HG02840 (cell line): ENCODE measurements at regions not wholly inside any gene's neighbourhood (a gene's known extent, or its start where the extent isn't known, plus 50 kb on each side); places are given as distances from the start of the nearest gene placed in this dataset.
"Not testable (repeated sequence)": the region's sequence is repeated elsewhere in the genome, so short reads cannot be mapped to it uniquely, and the experiment has no call there.

Source experiments
- ATAC-seq: cut with Tn5 transposase; IDR thresholded peaks from one replicate; pipeline ENCODE4 v1.9.1; 2021; ENCODE audit warnings: mild to moderate bottlenecking, moderate library complexity, moderate number of reproducible peaks; ENCODE audit not compliant: unreplicated experiment, low FRiP score

DNA sequence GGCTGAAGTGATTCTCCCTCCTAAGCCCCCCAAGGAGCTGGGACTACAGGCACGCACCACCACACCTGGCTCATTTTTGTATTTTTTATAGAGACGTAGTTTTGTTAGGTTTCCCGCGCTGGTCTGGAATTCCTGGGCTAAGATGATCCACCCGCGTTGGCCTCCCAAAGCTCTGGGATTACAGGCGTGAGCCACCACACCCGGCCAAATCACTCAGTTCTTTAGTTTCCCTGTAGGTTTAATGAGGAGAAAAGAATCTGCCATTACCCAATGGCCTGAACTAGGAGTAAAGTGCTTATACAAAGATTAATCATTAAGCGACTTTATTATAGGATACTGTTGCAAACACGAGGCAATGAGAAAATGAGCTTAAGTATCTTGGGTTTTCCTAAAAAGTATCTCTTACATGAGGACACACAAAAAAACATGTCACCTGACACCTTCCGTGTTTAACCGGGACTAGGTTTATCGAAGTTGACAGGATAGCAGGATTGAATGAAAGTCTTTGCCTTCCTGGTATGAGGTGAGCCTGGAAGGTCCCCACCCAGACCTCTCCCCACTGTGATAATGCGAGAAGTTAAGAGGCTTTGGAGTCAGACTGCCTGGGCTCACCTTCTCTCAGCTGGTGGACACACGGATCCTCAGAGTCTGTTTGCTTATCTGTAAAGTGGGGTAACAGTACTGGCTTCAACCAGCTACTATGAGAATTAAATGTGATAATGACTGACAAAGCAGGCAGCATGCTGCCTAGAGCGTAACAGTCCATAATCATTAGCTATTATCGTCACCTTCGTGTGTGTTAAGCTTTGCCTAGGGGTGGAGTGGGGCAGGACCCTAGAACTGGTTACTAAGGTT lies 133.5 kb upstream of the KRAS start:
- no peak for ATAC-seq

DNA sequence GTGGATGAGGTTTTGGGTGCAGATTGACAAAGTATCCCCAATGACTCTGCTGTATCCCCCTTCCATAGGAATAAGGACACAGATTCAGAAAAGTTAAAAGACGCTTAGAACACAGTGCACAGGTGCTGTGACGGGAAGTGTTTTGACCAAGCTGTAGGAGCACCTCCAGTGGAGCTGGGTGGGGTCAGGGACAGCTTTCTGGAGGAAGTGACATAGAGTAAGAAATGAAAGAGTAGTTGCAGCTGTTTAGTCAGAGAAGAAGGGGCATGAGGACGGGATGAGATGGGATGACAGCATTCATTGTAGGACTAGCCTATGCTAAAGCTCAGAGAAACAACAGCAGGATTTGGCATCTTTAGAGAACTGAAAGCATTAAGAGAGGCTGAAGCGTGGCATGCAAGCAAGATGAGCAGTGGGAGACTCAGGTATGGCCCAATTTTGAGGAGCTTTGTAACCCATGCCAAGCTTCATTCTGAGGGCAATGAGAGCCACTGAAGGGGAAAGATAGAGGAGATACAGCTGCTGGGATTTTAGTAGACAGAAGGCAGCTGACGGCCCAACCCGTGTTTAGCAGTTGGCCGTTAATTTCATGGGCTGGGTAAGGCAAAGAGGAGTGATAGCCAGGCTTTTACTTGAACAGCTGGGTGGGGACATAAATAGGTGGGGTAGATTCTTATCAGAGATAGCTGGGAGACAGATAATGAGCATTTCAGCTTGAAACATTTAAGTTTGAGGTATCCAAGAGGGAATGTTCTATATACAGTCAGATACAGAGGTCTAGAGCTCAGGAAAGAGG lies 131.8 kb upstream of the KRAS start:
- no peak for ATAC-seq

DNA sequence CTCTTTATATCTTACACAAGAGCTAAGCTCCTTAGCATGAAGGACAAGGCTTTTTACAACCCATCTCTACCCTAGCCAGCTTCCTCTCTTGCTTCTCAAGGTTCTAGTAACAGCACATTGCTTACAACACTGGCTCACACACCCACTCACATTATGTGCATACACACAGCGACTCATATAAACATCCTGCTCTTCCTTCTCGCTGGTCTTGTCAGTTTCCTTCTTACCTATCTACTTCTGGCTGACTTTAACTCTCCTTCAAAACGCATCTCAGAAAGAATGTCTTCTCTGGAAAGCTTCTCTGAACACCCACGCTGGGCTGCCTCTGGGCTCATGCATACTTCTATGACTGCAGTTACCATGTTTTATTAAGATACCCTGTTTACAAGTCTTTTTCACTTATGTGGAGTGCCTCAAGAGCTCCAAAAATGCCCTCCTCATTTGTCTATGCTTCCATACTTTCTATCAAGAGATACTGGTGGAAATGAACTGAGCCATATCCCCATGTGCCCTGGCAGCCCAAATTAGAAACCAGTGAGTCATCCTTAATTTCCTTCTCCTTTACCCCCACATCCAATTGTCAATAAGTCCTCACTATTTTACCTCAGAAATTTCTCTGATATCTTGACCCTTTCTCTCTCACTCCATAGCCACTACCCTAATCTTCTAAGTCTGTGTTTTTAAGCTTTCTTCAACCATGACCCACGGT lies 126.9 kb upstream of the KRAS start:
- no peak for ATAC-seq

DNA sequence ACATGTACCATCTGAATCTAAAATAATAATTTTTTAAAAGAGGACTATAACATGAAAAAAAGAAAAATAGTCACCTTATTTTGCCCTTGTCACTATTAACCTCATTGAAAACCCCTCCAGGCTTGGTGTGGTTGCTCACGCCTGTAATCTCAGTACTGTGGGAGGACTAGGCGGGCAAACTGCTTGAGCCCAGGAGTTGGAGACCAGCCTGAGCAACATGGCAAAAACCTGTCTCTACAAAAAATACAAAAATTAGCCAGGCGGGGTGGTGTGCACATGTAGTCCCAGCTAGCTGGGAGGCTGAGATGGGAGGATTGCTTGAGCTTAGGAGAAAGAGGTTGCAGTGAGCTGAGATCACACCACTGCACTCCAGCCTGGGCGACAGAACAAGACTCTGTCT lies 126.3 kb upstream of the KRAS start:
- no peak for ATAC-seq

DNA sequence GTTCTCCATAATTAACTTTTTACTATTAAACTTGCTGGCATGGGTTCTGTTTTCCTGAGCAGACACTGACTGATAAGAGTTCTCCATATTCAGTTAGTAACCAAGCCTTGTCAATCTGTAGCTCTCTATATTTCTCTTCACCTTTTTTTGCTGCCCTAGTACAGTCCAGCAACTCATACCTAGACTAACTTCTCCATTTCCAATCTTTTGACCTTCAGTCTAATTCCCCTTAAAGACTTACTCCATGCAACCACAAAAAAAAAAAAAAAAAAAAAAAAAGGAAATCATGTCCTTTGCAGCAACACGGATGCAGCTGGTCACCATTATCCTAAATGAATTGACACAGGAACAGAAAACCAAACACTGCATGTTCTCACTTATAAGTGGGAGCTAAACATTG lies 125.7 kb upstream of the KRAS start:
- no peak for ATAC-seq

DNA sequence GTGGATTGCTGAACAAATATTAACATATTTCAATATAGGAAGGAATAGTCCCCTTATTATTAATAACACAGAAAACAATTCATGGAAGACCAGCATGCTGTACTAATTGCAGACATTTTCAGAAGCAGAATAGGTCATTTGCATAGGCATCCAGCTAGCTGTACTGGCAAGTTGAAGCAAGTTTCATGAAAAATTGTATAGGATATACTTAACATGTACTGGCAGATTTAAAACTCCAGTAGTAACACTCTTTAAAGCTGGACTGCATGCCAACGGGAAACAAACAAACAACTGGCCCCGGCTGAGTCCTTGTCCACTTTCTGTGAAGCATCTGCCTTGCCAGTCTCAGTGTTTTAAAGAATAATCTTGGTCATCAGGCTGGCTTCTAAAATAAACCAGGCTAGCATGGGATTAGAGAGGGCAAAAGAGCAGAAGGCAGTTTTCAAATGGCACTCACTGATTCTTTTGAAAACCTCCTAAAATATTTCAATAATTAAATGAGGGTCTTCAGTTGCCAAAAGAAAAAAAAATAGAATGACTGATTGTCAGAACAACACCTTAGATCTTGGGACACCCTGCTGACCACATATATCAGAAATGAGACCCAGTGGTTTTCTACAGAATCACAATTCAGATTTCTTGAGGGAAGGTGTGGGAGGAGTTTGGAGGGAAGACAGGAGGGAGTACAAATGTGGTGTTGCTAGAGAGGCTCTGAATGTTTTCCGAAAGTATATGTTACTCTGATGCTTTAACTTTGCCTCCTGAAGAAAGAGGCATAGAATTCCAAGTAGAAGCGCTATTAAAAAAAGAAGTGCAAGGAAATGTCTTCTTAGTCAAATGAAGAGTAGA lies 122.5 kb upstream of the KRAS start:
- no peak for ATAC-seq

GRCh38 chr12:25372002-25372401 lies 121.3 kb upstream of the KRAS start:
- ATAC-seq: no peak

- no peak for ATAC-seq
Measured at GRCh38 chr12:25368557-25368956, 117.8 kb upstream of the KRAS start.

DNA sequence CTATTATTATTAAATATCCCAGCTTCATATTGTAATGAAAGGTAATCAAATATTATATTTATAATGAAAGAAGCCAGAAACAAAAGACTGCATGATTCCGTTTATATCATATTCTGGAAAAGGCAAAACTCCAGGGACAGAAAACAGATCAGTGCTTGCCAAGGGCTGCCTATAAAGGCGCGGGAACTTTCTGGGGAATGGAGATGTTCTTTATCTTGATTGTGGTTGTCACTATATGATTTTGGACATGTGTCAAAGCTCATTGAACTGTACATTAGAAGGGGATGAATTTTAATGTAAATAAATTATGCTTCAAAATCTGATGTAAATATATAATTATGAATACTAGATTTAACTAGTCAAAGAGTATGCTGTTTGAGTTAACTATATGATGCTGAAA lies 115.4 kb upstream of the KRAS start:
- no peak for ATAC-seq

DNA sequence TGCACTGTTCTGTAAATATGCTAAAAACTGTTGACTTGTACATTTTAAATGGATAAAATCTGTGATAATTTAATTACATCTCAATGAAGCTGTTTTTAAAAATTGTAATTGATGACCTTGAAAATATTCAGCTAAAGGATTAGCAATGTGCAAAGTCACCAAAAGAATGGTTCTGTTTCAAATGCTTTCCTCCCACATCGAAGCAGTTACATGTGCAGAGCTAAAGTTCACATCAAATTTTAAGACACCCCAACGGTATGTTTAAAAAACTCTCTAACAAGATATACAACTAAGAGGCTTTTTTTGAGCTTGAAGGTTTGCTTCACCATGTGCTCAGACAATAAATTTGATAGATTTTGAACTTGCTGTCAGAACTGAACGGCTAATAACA lies 114.6 kb upstream of the KRAS start:
- ATAC-seq: peak; percentile 8

- ATAC-seq: peak; percentile 82
Measured at GRCh38 chr12:25364529-25365339, 114.0 kb upstream of the KRAS start.

GRCh38 chr12:25362646-25363045 lies 111.9 kb upstream of the KRAS start:
- ATAC-seq: no peak

DNA sequence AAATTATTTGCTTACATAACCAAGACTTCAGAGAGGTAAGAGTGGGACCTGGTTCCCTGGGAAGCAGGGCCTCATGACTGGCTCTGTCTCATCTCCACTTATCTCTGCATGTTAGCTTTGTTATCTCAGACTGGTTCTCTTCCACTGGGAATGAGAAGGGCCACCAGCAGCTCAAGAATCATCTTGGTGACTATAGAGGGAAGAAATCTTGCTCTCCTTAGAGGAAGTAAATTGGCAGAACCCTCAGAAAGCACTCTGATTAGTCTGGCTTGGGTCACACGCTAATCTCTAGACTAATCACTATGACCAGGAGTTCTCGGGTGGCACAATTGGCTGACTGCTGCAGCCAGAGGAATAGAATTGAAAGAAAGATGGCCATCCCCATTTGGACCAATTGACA lies 110.8 kb upstream of the KRAS start:
- ATAC-seq: no peak

GRCh38 chr12:25357595-25357994 lies 106.9 kb upstream of the KRAS start:
- ATAC-seq: no peak

DNA sequence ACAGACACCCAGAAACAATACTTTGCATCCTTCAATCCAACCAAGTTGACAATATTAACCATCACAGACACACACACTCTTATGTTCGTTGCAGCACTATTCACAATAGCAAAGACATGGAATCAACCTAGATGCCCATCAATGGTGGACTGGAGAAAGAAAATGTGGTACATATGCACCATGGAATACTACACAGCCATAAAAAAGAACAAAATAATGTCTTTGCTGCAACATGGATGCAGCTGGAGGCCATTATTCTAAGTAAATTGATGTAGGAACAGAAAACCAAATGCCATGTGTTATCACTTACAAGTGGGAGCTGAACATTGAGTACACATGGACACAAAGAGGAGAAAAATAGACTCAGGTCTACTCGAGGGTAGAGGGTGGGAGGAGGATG lies 102.2 kb upstream of the KRAS start:
- ATAC-seq: not testable (repeated sequence)

DNA sequence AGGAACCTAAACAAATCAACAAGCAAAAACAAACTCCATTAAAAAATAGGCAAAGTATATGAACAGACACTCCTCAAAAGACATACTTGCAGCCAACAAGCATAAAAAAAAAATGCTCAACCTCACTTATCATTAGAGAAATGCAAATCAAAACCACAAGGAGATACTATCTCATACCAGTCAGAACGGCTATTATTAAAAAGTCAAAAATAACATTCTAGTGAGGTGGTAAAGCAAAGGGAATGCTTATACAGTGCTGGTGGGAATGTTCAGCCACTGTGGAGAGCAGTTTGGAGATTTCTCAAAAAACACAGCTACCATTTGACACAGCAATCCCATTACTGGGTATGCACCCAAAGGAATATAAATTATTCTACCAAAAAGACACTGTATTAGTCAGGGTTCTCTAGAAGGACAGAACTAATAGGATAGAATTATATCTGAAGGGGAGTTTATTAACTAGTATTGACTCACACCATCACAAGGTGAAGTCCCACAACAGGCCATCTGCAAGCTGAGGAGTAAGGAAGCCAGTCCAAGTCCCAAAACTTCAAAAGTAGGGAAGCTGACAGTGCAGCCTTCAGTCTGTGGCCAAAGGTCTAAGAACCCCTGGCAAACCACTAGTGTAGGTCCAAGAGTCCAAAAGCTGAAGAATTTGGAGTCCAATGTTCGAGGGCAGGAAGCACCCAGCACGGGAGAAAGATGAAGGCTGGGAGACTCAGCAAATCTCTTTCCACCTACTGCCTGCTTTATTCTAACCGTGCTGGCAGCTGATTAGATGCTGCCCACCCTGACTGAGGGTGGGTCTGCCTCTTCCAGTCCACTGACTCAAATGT lies 101.6 kb upstream of the KRAS start:
- no peak for ATAC-seq

- no peak for ATAC-seq
Measured at GRCh38 chr12:25348593-25348895, 97.8 kb upstream of the KRAS start.

GRCh38 chr12:25347716-25348592 lies 97.2 kb upstream of the KRAS start:
- ATAC-seq: no peak
